K562 (cell line): ENCODE measurements at regions not wholly inside any gene's neighbourhood (a gene's known extent, or its start where the extent isn't known, plus 50 kb on each side); places are given as distances from the start of the nearest gene placed in this dataset.

Source experiments
- BCOR ChIP-seq: fragments of 450-650 bp; IDR thresholded peaks from 2 replicates; pipeline ENCODE4 v1.6.1; 2016
- CHAMP1 ChIP-seq: fragments of 450-650 bp; IDR thresholded peaks from 2 replicates; pipeline ENCODE4 v1.6.1; 2016; ENCODE audit warnings: mild to moderate bottlenecking
- GABPB1 ChIP-seq: sonication (generic); formaldehyde crosslinking; IDR thresholded peaks from 2 replicates; pipeline ENCODE4 v1.8.0; 2022; ENCODE audit warnings: mild to moderate bottlenecking, missing genetic modification reagents
- PRDM10 ChIP-seq: fragments of 450-650 bp; IDR thresholded peaks from 2 replicates; pipeline ENCODE4 v1.6.1; 2018; ENCODE audit not compliant: partially characterized antibody
- SIRT6 ChIP-seq: IDR thresholded peaks from one replicate; pipeline ENCODE4 v1.6.1; 2012; ENCODE audit warnings: low read depth, mild to moderate bottlenecking, control low read depth, inconsistent platforms, low read length, moderate library complexity
- ZFPM2 ChIP-seq: fragments of 250-450 bp; sonication (Bioruptor Pico); IDR thresholded peaks from 2 replicates; pipeline ENCODE4 v1.5.1; 2022; ENCODE audit warnings: mild to moderate bottlenecking
- ZNF512 ChIP-seq: IDR thresholded peaks from 2 replicates; pipeline ENCODE4 v1.6.1; 2016; ENCODE audit warnings: missing genetic modification characterization, missing compliant biosample characterization

- TF ChIP-seq PRDM10 = no peak
- TF ChIP-seq GABPB1 (CRISPR knock-in tag) = no peak
- no peak for TF ChIP-seq SIRT6
- TF ChIP-seq CHAMP1 = no peak
- TF ChIP-seq ZFPM2 (CRISPR knock-in tag) = no peak
- no peak for TF ChIP-seq ZNF512
- TF ChIP-seq BCOR = no peak
- TF ChIP-seq, all 486 proteins: peak for 0
Observed at GRCh38 chr20:39106791-39107190, 144.6 kb downstream of the DHX35 start (continued).
